AG04449 (cell line): ENCODE measurements at regions not wholly inside any gene's neighbourhood (a gene's known extent, or its start where the extent isn't known, plus 50 kb on each side); places are given as distances from the start of the nearest gene placed in this dataset.
A peak's percentile ranks its signal among the peaks of the same experiment; 100 is the strongest.

ENCODE experiments used
- CTCF ChIA-PET: fragments of 350-600 bp; formaldehyde crosslinking; extraction: SDS; loops from one replicate; lab custom pipeline; 2021; ENCODE audit warnings: antibody characterized with exemption; lab: Yijun Ruan, JAX
- POLR2A ChIA-PET: fragments of 400-600, 350-600 bp; formaldehyde crosslinking; extraction: SDS; loops from one replicate; lab custom pipeline; 2020; ENCODE audit warnings: antibody characterized with exemption, inconsistent platforms; lab: Yijun Ruan, JAX
- DNase-seq: peaks from one replicate; pipeline ENCODE4 v3.0.0-alpha.2; 2010; ENCODE audit warnings: low read depth, low spot score
- H3K4me3 ChIP-seq: 2 replicates; pipeline ENCODE4 v1.5.1; 2011; ENCODE audit warnings: low read depth, mild to moderate bottlenecking, control low read depth, low read length
- CTCF ChIP-seq: IDR thresholded peaks from one replicate; pipeline ENCODE4 v1.5.1; 2011; ENCODE audit warnings: mild to moderate bottlenecking, moderate library complexity, low read length, control low read depth, inconsistent platforms; ENCODE audit not compliant: insufficient read depth; ENCODE audit errors: missing control alignments

GRCh38 chr10:47137311-47137851 lies 162.6 kb upstream of the GDF10 start:
- DNase-seq = peak; percentile 65
- ChIA-PET POLR2A (interaction anchor here (0.8 to 1.5 kb wide), 2 partner anchors 16 to 29 kb away, joined by 3 to 7 read pairs; no protein-coding TSS in a partner anchor), CTCF (interaction anchor here (0.8 to 2.9 kb wide), 6 partner anchors 17 to 113 kb away, joined by 3 to 7 read pairs (median 4); no protein-coding TSS in a partner anchor)
- no peak overlapping the region for H3K4me3 ChIP-seq
- no peak for TF ChIP-seq CTCF

- H3K4me3 ChIP-seq = no peak overlapping the region
- no peak for DNase-seq
- TF ChIP-seq CTCF = no peak
- CTCF ChIA-PET = interaction anchor here (2.4 kb wide), 1 partner anchor 14 kb away, joined by 11 read pairs; no protein-coding TSS in a partner anchor
- POLR2A ChIA-PET = no interaction called here
Measured at GRCh38 chr10:47139121-47139520, 160.9 kb upstream of the GDF10 start.

GRCh38 chr10:47140761-47141348 lies 159.1 kb upstream of the GDF10 start:
- DNase-seq = no peak
- TF ChIP-seq CTCF = no peak
- H3K4me3 ChIP-seq = no peak overlapping the region
- ChIA-PET POLR2A (no interaction called here), CTCF (interaction anchor here (1.3 kb wide), 1 partner anchor 11 kb away, joined by 5 read pairs; no protein-coding TSS in a partner anchor)

GRCh38 chr10:47141349-47141748 lies 158.6 kb upstream of the GDF10 start:
- no peak for DNase-seq
- ChIA-PET POLR2A (no interaction called here), CTCF (interaction anchor here (1.3 kb wide), 1 partner anchor 11 kb away, joined by 5 read pairs; no protein-coding TSS in a partner anchor)
- H3K4me3 ChIP-seq = no peak overlapping the region
- no peak for TF ChIP-seq CTCF

GRCh38 chr10:47143072-47143471 lies 156.9 kb upstream of the GDF10 start:
- DNase-seq = no peak
- H3K4me3 ChIP-seq = no peak overlapping the region
- ChIA-PET POLR2A (interaction anchor here (1.0 kb wide), 1 partner anchor 24 kb away, joined by 3 read pairs; no protein-coding TSS in a partner anchor), CTCF (interaction anchor here (0.7 kb wide), 1 partner anchor 10 kb away, joined by 3 read pairs; no protein-coding TSS in a partner anchor)
- TF ChIP-seq CTCF = no peak

GRCh38 chr10:47143473-47143872 lies 156.5 kb upstream of the GDF10 start:
- ChIA-PET POLR2A (interaction anchor here (1.0 kb wide), 1 partner anchor 23 kb away, joined by 3 read pairs; no protein-coding TSS in a partner anchor), CTCF (interaction anchor here (0.7 kb wide), 1 partner anchor 9 kb away, joined by 3 read pairs; no protein-coding TSS in a partner anchor)
- H3K4me3 ChIP-seq = no peak overlapping the region
- no peak for TF ChIP-seq CTCF
- DNase-seq = no peak
